K562 (cell line): ENCODE measurements at regions not wholly inside any gene's neighbourhood (a gene's known extent, or its start where the extent isn't known, plus 50 kb on each side); places are given as distances from the start of the nearest gene placed in this dataset.

ENCODE experiments used
- ATAC-seq: fragments of 200-7000 bp; cut with Tn5 transposase; 3 replicates; pipeline ENCODE4 v1.9.1; 2020; ENCODE audit warnings: moderate library complexity
- BruUV-seq: library from RNA; stranded (reverse); fragments of 400-500 nt; replicated peaks from 2 replicates; lab custom pipeline; 2021; lab: Mats Ljungman, UMichigan
- CTCF ChIA-PET: fragments of 300-600 bp; formaldehyde crosslinking; extraction: SDS; loops from one replicate; lab custom pipeline; 2021; ENCODE audit warnings: low intra/inter-chr PET ratio; lab: Yijun Ruan, JAX
- POLR2A ChIA-PET: fragments of 300-600, 350-650 bp; sonication (Branson Sonifier 250); formaldehyde crosslinking; extraction: SDS; loops from one replicate; lab custom pipeline; 2021; ENCODE audit warnings: antibody characterized with exemption, inconsistent platforms; lab: Yijun Ruan, JAX
- DNase-seq, 4 experiments: peaks; one replicate each; pipeline versions ENCODE4 v3.0.0 to v3.0.0-alpha.2; 2011 to 2018; ENCODE audit warnings: low spot score in 3 of 4, mixed read lengths in 3 of 4; ENCODE audit errors: extremely low read depth in 1 of 4
- FAIRE-seq: peaks from 2 replicates; lab custom pipeline; 2011; peaks lifted over from hg19 to GRCh38; lab: Jason Lieb, UNC
- H2AFZ ChIP-seq: 2 replicates; pipeline ENCODE4 v1.6.0; 2011; ENCODE audit warnings: low read depth, low read length, control low read depth, inconsistent platforms
- H3K27ac ChIP-seq: fragments of 200-600 bp; 3 replicates; pipeline ENCODE4 v1.8.0; 2011; ENCODE audit warnings: low read depth, mild to moderate bottlenecking, control low read depth, inconsistent platforms, low read length, moderate library complexity, mixed read lengths; ENCODE audit errors: extremely low read depth
- H3K27me3 ChIP-seq, 2 experiments: fragments of 300-600 bp in 1 of 2; 2 replicates in 1 of 2; 3 replicates in 1 of 2; pipeline versions ENCODE4 v1.6.0 to v1.8.0; 2011; ENCODE audit warnings: inconsistent platforms in 2 of 2, low read length in 2 of 2, mild to moderate bottlenecking in 1 of 2, mixed read lengths in 1 of 2, moderate library complexity in 1 of 2; ENCODE audit not compliant: control insufficient read depth in 2 of 2, insufficient read depth in 2 of 2
- H3K36me3 ChIP-seq: fragments of 300-600 bp; 3 replicates; pipeline ENCODE4 v1.8.0; 2011; ENCODE audit warnings: mild to moderate bottlenecking, low read length, inconsistent platforms; ENCODE audit not compliant: control insufficient read depth, insufficient read depth
- H3K4me1 ChIP-seq, 2 experiments: fragments of 200-600 bp in 1 of 2; replicated peaks in 1 of 2; 2 replicates in 1 of 2; 3 replicates in 1 of 2; pipeline versions ENCODE4 v1.5.1 to v1.8.0; 2011; ENCODE audit warnings: inconsistent platforms in 2 of 2, low read length in 2 of 2, mild to moderate bottlenecking in 1 of 2, mixed read lengths in 1 of 2, moderate library complexity in 1 of 2; ENCODE audit not compliant: control insufficient read depth in 2 of 2, insufficient read depth in 2 of 2
- H3K4me2 ChIP-seq: 2 replicates; pipeline ENCODE4 v1.6.1; 2011; ENCODE audit warnings: low read length, control low read depth, inconsistent platforms, mixed read lengths; ENCODE audit not compliant: insufficient read depth
- H3K4me3 ChIP-seq: fragments of 200-600 bp; sonication (generic), shearing (Covaris generic); 2 replicates; pipeline ENCODE4 v1.5.1; 2016; ENCODE audit warnings: control low read depth, inconsistent platforms
- H3K79me2 ChIP-seq: fragments of 200-600 bp; 3 replicates; pipeline ENCODE4 v1.8.0; 2011; ENCODE audit warnings: low read length, inconsistent platforms; ENCODE audit not compliant: control insufficient read depth, insufficient read depth
- H3K9ac ChIP-seq, 2 experiments: 2 replicates each; pipeline versions ENCODE4 v1.6.0 to v1.6.1; 2011; ENCODE audit warnings: low read depth in 2 of 2, low read length in 2 of 2, control low read depth in 1 of 2, inconsistent platforms in 1 of 2, mild to moderate bottlenecking in 1 of 2, mixed read lengths in 1 of 2; ENCODE audit not compliant: insufficient read depth in 1 of 2
- H3K9me1 ChIP-seq: one replicate; pipeline ENCODE4 v1.6.0; 2011; ENCODE audit warnings: inconsistent platforms, mild to moderate bottlenecking, low read length, moderate library complexity; ENCODE audit not compliant: control insufficient read depth, insufficient read depth
- H3K9me3 ChIP-seq: replicated peaks from 2 replicates; pipeline ENCODE4 v1.5.1; 2011; ENCODE audit warnings: low read depth, low read length, inconsistent platforms; ENCODE audit not compliant: control insufficient read depth, insufficient read depth
- H4K20me1 ChIP-seq: replicated peaks from 2 replicates; pipeline ENCODE4 v1.6.1; 2011; ENCODE audit warnings: low read length, inconsistent platforms, mixed read lengths; ENCODE audit not compliant: control insufficient read depth, insufficient read depth
- CHD4 ChIP-seq: fragments of 200-600 bp; sonication (generic); IDR thresholded peaks from 3 replicates; pipeline ENCODE4 v1.6.1; 2012; ENCODE audit warnings: low read depth, mild to moderate bottlenecking, mixed read lengths, low read length, inconsistent platforms; ENCODE audit not compliant: insufficient read depth, insufficient replicate concordance, poor library complexity, severe bottlenecking
- CSDE1 ChIP-seq, 2 experiments: fragments of 450-650 bp; IDR thresholded peaks; 2 replicates each; pipeline ENCODE4 v1.6.1; 2016; ENCODE audit warnings: mild to moderate bottlenecking in 1 of 2
- EP300 ChIP-seq: IDR thresholded peaks from 2 replicates; pipeline ENCODE4 v1.6.1; 2012; ENCODE audit warnings: low read length, improper control_type of control experiment
- FOXK1 ChIP-seq: sonication (generic); formaldehyde crosslinking; IDR thresholded peaks from 2 replicates; pipeline ENCODE4 v1.8.0; 2022; ENCODE audit warnings: missing genetic modification reagents, mild to moderate bottlenecking, borderline replicate concordance
- HNRNPL ChIP-seq: fragments of 200-400 bp; formaldehyde crosslinking; IDR thresholded peaks from 2 replicates; pipeline ENCODE4 v1.6.1; 2017; ENCODE audit warnings: low read depth, mild to moderate bottlenecking, low read length
- MCM5 ChIP-seq: fragments of 450-650 bp; IDR thresholded peaks from 2 replicates; pipeline ENCODE4 v1.6.1; 2016; ENCODE audit warnings: low read depth
- MNT ChIP-seq, 2 experiments: fragments of 450-650 bp; conservative IDR thresholded peaks; 2 replicates each; pipeline ENCODE4 v1.6.1; 2017; ENCODE audit warnings: mild to moderate bottlenecking in 2 of 2, moderate library complexity in 2 of 2
- POLR3G ChIP-seq: IDR thresholded peaks from 2 replicates; pipeline ENCODE4 v1.6.1; 2011; ENCODE audit not compliant: insufficient read length, insufficient replicate concordance; ENCODE audit errors: extremely low read depth
- RBM25 ChIP-seq: fragments of 200-400 bp; formaldehyde crosslinking; IDR thresholded peaks from 2 replicates; pipeline ENCODE4 v1.6.1; 2018; ENCODE audit warnings: low read length, low read depth, moderate library complexity; ENCODE audit not compliant: severe bottlenecking
- RBM39 ChIP-seq: fragments of 200-400 bp; formaldehyde crosslinking; optimal IDR thresholded peaks from 2 replicates; pipeline ENCODE3; 2018; ENCODE audit warnings: low read depth, low read length
- RNF219 ChIP-seq: fragments of 250-450 bp; sonication (Bioruptor Pico); IDR thresholded peaks from 2 replicates; pipeline ENCODE4 v1.5.0; 2022; ENCODE audit warnings: mild to moderate bottlenecking
- ZNF133 ChIP-seq: fragments of 250-450 bp; sonication (Bioruptor Pico); IDR thresholded peaks from 2 replicates; pipeline ENCODE4 v1.4.0; 2020; ENCODE audit warnings: mild to moderate bottlenecking
- ZNF263 ChIP-seq: sonication (generic); formaldehyde crosslinking; IDR thresholded peaks from 2 replicates; pipeline ENCODE4 v1.8.0; 2022; ENCODE audit warnings: mild to moderate bottlenecking, missing genetic modification reagents, borderline replicate concordance
- ZNF280A ChIP-seq: fragments of 450-650 bp; IDR thresholded peaks from 2 replicates; pipeline ENCODE4 v1.6.1; 2018; ENCODE audit warnings: mild to moderate bottlenecking, low read depth; ENCODE audit not compliant: partially characterized antibody
- ZNF41 ChIP-seq: fragments of 250-450 bp; sonication (Bioruptor Pico); conservative IDR thresholded peaks from 2 replicates; pipeline ENCODE4 v1.4.0; 2020; ENCODE audit warnings: mild to moderate bottlenecking
- ZNF695 ChIP-seq: fragments of 450-650 bp; formaldehyde crosslinking; IDR thresholded peaks from 2 replicates; pipeline ENCODE4 v1.4.0; 2020; ENCODE audit warnings: mild to moderate bottlenecking, moderate library complexity
- WGBS: fragments of 100-300 bp; shearing (Covaris generic); methylation state at CpG from one replicate; pipeline ENCODE4 v1.1.6; 2016; ENCODE audit warnings: low coverage, mixed read lengths; ENCODE audit not compliant: insufficient coverage; ENCODE audit errors: missing lambda C conversion rate; 5-methylcytosine and 5-hydroxymethylcytosine counted together
- in situ Hi-C: fragments of 300-500 bp; cut with MboI; formaldehyde crosslinking; loops from 4 replicates; pipeline ENCODE4 v1.15.0; 2018; ENCODE audit warnings: inconsistent platforms, mixed read lengths
- intact Hi-C: fragments of 100-400 bp; cut with micrococcal nuclease; formaldehyde crosslinking; loops from 2 replicates; pipeline ENCODE4 v1.14.2; 2022

GRCh38 chr18:28406533-28406932 lies 229.6 kb upstream of the CDH2 start:
- Histone ChIP-seq H3K36me3 (no peaks in the 10 kb centered on the region), H3K9me3 (no peaks in the 10 kb centered on the region), H3K27ac (no peak overlapping the region), H3K4me2 (no peak overlapping the region), H2AFZ (no peak overlapping the region), H3K79me2 (no peaks in the 10 kb centered on the region), H4K20me1 (no peaks in the 10 kb centered on the region), H3K27me3 (no peaks in the 10 kb centered on the region), H3K9ac (no peak overlapping the region), H3K4me1 (no peaks in the 10 kb centered on the region), H3K9me1 (no peaks in the 10 kb centered on the region), H3K4me3 (no peak overlapping the region)
- DNase-seq, result no peak
- BruUV-seq, result no TSS peak
- no peak for FAIRE-seq
- no peak for ATAC-seq
- TF ChIP-seq ZNF280A (no peak), MNT (conservative IDR thresholded peaks at IDR 0.05) (no peak), EP300 (no peak), FOXK1 (CRISPR knock-in tag) (no peak), ZNF133 (CRISPR knock-in tag) (no peak), CSDE1 (IDR thresholded peaks at IDR 0.05) (no peak), RBM39 (no peak), RBM25 (no peak), CHD4 (no peak), ZNF41 (CRISPR knock-in tag) (no peak), ZNF263 (CRISPR knock-in tag) (no peak), HNRNPL (no peak), MCM5 (no peak), POLR3G (no peak), RNF219 (CRISPR knock-in tag) (no peak), ZNF695 (CRISPR knock-in tag) (no peak)
- in situ Hi-C loops (no loop called here), intact Hi-C loops (no loop called here)
- POLR2A ChIA-PET, result no interaction called here
- 0% methylated on average over 3 of the region's 3 CpGs for WGBS
- CTCF ChIA-PET, result no interaction called here
